Sigmoid colon (tissue), 3 donors: ENCODE measurements at regions not wholly inside any gene's neighbourhood (a gene's known extent, or its start where the extent isn't known, plus 50 kb on each side); places are given as distances from the start of the nearest gene placed in this dataset.
"Not testable (repeated sequence)": the region's sequence is repeated elsewhere in the genome, so short reads cannot be mapped to it uniquely, and the experiment has no call there.

Experiments
- POLR2A ChIP-seq, 2 donors: fragments of 450-650 bp; IDR thresholded peaks; one replicate each; pipeline ENCODE4 v1.6.1; 2016; ENCODE audit warnings: antibody characterized with exemption in 2 of 2, mild to moderate bottlenecking in 2 of 2, moderate library complexity in 2 of 2
- TF ChIP-seq, protein P1 (sequence below), 4 experiments: fragments of 450-650 bp in 3 of 4; fragments of 200-600 bp in 1 of 4; IDR thresholded peaks; one replicate each; pipeline ENCODE4 v1.5.1; 2016 to 2019; ENCODE audit warnings: antibody characterized with exemption in 4 of 4, mild to moderate bottlenecking in 3 of 4, moderate library complexity in 2 of 4

DNA sequence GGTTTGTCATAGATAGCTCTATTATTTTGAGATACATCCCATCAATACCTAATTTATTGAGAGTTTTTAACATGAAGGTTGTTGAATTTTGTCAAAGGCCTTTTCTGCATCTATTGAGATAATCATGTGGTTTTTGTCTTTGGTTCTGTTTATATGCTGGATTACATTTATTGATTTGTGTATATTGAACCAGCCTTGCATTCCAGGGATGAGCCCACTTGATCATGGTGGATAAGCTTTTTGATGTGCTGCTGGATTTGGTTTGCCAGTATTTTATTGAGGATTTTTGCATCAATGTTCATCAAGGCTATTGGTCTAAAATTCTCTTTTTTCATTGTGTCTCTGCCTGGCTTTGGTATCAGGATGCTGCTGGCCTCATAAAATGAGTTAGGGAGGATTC lies 61.8 kb upstream of the PTPDC1 start:
- TF ChIP-seq, protein P1, sequence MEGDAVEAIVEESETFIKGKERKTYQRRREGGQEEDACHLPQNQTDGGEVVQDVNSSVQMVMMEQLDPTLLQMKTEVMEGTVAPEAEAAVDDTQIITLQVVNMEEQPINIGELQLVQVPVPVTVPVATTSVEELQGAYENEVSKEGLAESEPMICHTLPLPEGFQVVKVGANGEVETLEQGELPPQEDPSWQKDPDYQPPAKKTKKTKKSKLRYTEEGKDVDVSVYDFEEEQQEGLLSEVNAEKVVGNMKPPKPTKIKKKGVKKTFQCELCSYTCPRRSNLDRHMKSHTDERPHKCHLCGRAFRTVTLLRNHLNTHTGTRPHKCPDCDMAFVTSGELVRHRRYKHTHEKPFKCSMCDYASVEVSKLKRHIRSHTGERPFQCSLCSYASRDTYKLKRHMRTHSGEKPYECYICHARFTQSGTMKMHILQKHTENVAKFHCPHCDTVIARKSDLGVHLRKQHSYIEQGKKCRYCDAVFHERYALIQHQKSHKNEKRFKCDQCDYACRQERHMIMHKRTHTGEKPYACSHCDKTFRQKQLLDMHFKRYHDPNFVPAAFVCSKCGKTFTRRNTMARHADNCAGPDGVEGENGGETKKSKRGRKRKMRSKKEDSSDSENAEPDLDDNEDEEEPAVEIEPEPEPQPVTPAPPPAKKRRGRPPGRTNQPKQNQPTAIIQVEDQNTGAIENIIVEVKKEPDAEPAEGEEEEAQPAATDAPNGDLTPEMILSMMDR (IDR thresholded peaks at IDR 0.05), result not testable (repeated sequence)
- TF ChIP-seq POLR2A (IDR thresholded peaks at IDR 0.05), result not testable (repeated sequence)
